Glutamatergic neuron (in vitro differentiated cells): ENCODE measurements at regions not wholly inside any gene's neighbourhood (a gene's known extent, or its start where the extent isn't known, plus 50 kb on each side); places are given as distances from the start of the nearest gene placed in this dataset.

Source experiments
- DNase-seq: peaks from one replicate; pipeline ENCODE4 v3.0.0; 2022
- H3K27ac Mint-ChIP-seq: one replicate; pipeline ENCODE4 v1.8.0; 2020; ENCODE audit warnings: mild to moderate bottlenecking, mixed read lengths, inconsistent platforms; ENCODE audit not compliant: unreplicated experiment
- H3K27me3 Mint-ChIP-seq: one replicate; pipeline ENCODE4 v1.8.0; 2020; ENCODE audit warnings: mild to moderate bottlenecking, moderate library complexity, mixed read lengths, inconsistent platforms; ENCODE audit not compliant: unreplicated experiment
- H3K36me3 Mint-ChIP-seq: one replicate; pipeline ENCODE4 v1.8.0; 2020; ENCODE audit warnings: mild to moderate bottlenecking, mixed read lengths, inconsistent platforms; ENCODE audit not compliant: unreplicated experiment
- H3K4me1 Mint-ChIP-seq: one replicate; pipeline ENCODE4 v1.8.0; 2020; ENCODE audit warnings: mild to moderate bottlenecking, low read depth, mixed read lengths, inconsistent platforms; ENCODE audit not compliant: unreplicated experiment
- H3K4me3 Mint-ChIP-seq: one replicate; pipeline ENCODE4 v1.8.0; 2020; ENCODE audit warnings: mild to moderate bottlenecking, mixed read lengths, inconsistent platforms; ENCODE audit not compliant: unreplicated experiment
- H3K9me3 Mint-ChIP-seq: one replicate; pipeline ENCODE4 v1.8.0; 2020; ENCODE audit warnings: mild to moderate bottlenecking, moderate library complexity, mixed read lengths, inconsistent platforms; ENCODE audit not compliant: unreplicated experiment
- CTCF ChIP-seq: fragments of 200-600 bp; sonication (generic); IDR thresholded peaks from one replicate; pipeline ENCODE4 v1.5.0; 2021; ENCODE audit not compliant: partially characterized antibody, unreplicated experiment

GRCh38 chr4:180810581-180810980 is 1432.6 kb upstream of the TENM3 start:
- TF ChIP-seq CTCF: no peak
- DNase-seq: no peak
- no peak overlapping the region for H3K4me3 Mint-ChIP-seq
- no peaks in the 10 kb centered on the region for H3K36me3 Mint-ChIP-seq
- H3K9me3 Mint-ChIP-seq: no peaks in the 10 kb centered on the region
- H3K4me1 Mint-ChIP-seq: peaks cover 2% of the 10 kb centered on the region
- no peaks in the 10 kb centered on the region for H3K27me3 Mint-ChIP-seq
- no peak overlapping the region for H3K27ac Mint-ChIP-seq

- Mint-ChIP-seq H3K27me3 (no peaks in the 10 kb centered on the region), H3K4me1 (peaks cover 2% of the 10 kb centered on the region), H3K4me3 (no peak overlapping the region), H3K27ac (no peak overlapping the region), H3K36me3 (no peaks in the 10 kb centered on the region), H3K9me3 (no peaks in the 10 kb centered on the region)
- DNase-seq: no peak
- TF ChIP-seq CTCF: no peak
These were observed 1431.6 kb upstream of the TENM3 start for GRCh38 chr4:180811556-180811955.

- no peak for DNase-seq
- TF ChIP-seq CTCF: no peak
- no peaks in the 10 kb centered on the region for H3K27me3 Mint-ChIP-seq
- no peak overlapping the region for H3K27ac Mint-ChIP-seq
- no peaks in the 10 kb centered on the region for H3K36me3 Mint-ChIP-seq
- H3K9me3 Mint-ChIP-seq: peaks cover 3% of the 10 kb centered on the region
- peaks cover 2% of the 10 kb centered on the region for H3K4me1 Mint-ChIP-seq
- H3K4me3 Mint-ChIP-seq: no peak overlapping the region
These were observed 1430.4 kb upstream of the TENM3 start for GRCh38 chr4:180812783-180813182.

- Mint-ChIP-seq H3K36me3 (no peaks in the 10 kb centered on the region), H3K4me3 (no peak overlapping the region), H3K27me3 (no peaks in the 10 kb centered on the region), H3K4me1 (peaks cover 2% of the 10 kb centered on the region), H3K9me3 (peaks cover 3% of the 10 kb centered on the region), H3K27ac (no peak overlapping the region)
- DNase-seq: no peak
- TF ChIP-seq CTCF: no peak
These were observed 1428.3 kb upstream of the TENM3 start for GRCh38 chr4:180814875-180815417.

GRCh38 chr4:180817529-180817928 is 1425.7 kb upstream of the TENM3 start:
- no peaks in the 10 kb centered on the region for H3K27me3 Mint-ChIP-seq
- no peaks in the 10 kb centered on the region for H3K4me1 Mint-ChIP-seq

More at GRCh38 chr4:180817529-180817928, 1425.7 kb upstream of the TENM3 start:
- peaks cover 3% of the 10 kb centered on the region for H3K9me3 Mint-ChIP-seq
- no peak for TF ChIP-seq CTCF
- no peak overlapping the region for H3K27ac Mint-ChIP-seq
- H3K4me3 Mint-ChIP-seq: no peak overlapping the region
- DNase-seq: no peak
- no peaks in the 10 kb centered on the region for H3K36me3 Mint-ChIP-seq
